HepG2 (cell line): ENCODE measurements at regions not wholly inside any gene's neighbourhood (a gene's known extent, or its start where the extent isn't known, plus 50 kb on each side); places are given as distances from the start of the nearest gene placed in this dataset.

ENCODE experiments used
- ATAC-seq: fragments of 200-7000 bp; cut with Tn5 transposase; 3 replicates; pipeline ENCODE4 v1.9.1; 2020; ENCODE audit warnings: mild to moderate bottlenecking, moderate library complexity
- BruUV-seq: library from RNA; stranded (reverse); fragments of 400-500 nt; replicated peaks from 2 replicates; lab custom pipeline; 2021; lab: Mats Ljungman, UMichigan
- CTCF ChIA-PET: fragments of 300-600 bp; formaldehyde crosslinking; extraction: SDS; loops from one replicate; lab custom pipeline; 2021; ENCODE audit warnings: low total read pairs, inconsistent platforms, low intra/inter-chr PET ratio; lab: Yijun Ruan, JAX
- POLR2A ChIA-PET: fragments of 350-600 bp; sonication (Branson Sonifier 250); formaldehyde crosslinking; loops from one replicate; lab custom pipeline; 2020; ENCODE audit warnings: antibody characterized with exemption, inconsistent platforms; lab: Yijun Ruan, JAX
- DNase-seq: peaks from one replicate; pipeline ENCODE4 v3.0.0-alpha.2; 2015; ENCODE audit warnings: low spot score
- FAIRE-seq: peaks from 3 replicates; lab custom pipeline; 2011; peaks lifted over from hg19 to GRCh38; lab: Jason Lieb, UNC
- H2AFZ ChIP-seq: one replicate; pipeline ENCODE4 v1.6.1; 2011; ENCODE audit warnings: low read length, inconsistent platforms
- H3K27ac ChIP-seq: fragments of 300-600 bp; 3 replicates; pipeline ENCODE4 v1.8.0; 2011; ENCODE audit warnings: mixed run types, mild to moderate bottlenecking, mixed read lengths, low read length, inconsistent platforms; ENCODE audit not compliant: insufficient read depth; ENCODE audit errors: extremely low read length
- H3K27me3 ChIP-seq, 2 experiments: fragments of 200-600 bp in 1 of 2; 2 replicates in 1 of 2; 3 replicates in 1 of 2; pipeline versions ENCODE4 v1.6.0 to v1.8.0; 2011; ENCODE audit warnings: low read length in 2 of 2, mild to moderate bottlenecking in 2 of 2, moderate library complexity in 2 of 2, inconsistent platforms in 1 of 2; ENCODE audit not compliant: insufficient read depth in 2 of 2, control insufficient read depth in 1 of 2
- H3K36me3 ChIP-seq, 2 experiments: fragments of 200-600 bp in 1 of 2; replicated peaks in 1 of 2; 2 replicates in 1 of 2; 3 replicates in 1 of 2; pipeline versions ENCODE4 v1.5.1 to v1.8.0; 2011; ENCODE audit warnings: low read length in 2 of 2, inconsistent platforms in 1 of 2; ENCODE audit not compliant: insufficient read depth in 2 of 2, control insufficient read depth in 1 of 2
- H3K4me1 ChIP-seq: 2 replicates; pipeline ENCODE4 v1.5.1; 2012; ENCODE audit warnings: low read length, inconsistent platforms; ENCODE audit not compliant: insufficient read depth
- H3K4me2 ChIP-seq: 2 replicates; pipeline ENCODE4 v1.6.0; 2011; ENCODE audit warnings: low read depth, low read length, inconsistent platforms
- H3K4me3 ChIP-seq, 3 experiments: fragments of 200-600 bp in 1 of 3; sonication (generic), shearing (Covaris generic) in 1 of 3; replicated peaks in 1 of 3; 2 replicates each; pipeline ENCODE4 v1.5.1; 2011 to 2016; ENCODE audit warnings: low read length in 3 of 3, inconsistent platforms in 2 of 3, low read depth in 2 of 3, mild to moderate bottlenecking in 2 of 3, control low read depth in 1 of 3, mixed read lengths in 1 of 3; ENCODE audit not compliant: insufficient read depth in 1 of 3
- H3K79me2 ChIP-seq: one replicate; pipeline ENCODE4 v1.6.1; 2011; ENCODE audit warnings: low read length, inconsistent platforms; ENCODE audit not compliant: insufficient read depth
- H3K9ac ChIP-seq: 2 replicates; pipeline ENCODE4 v1.6.0; 2011; ENCODE audit warnings: mild to moderate bottlenecking, low read depth, low read length, inconsistent platforms; ENCODE audit not compliant: insufficient read depth
- H3K9me3 ChIP-seq: 2 replicates; pipeline ENCODE4 v1.5.1; 2012; ENCODE audit warnings: mild to moderate bottlenecking, low read length
- H4K20me1 ChIP-seq: 2 replicates; pipeline ENCODE4 v1.6.0; 2011; ENCODE audit warnings: inconsistent platforms, mild to moderate bottlenecking, low read length, moderate library complexity; ENCODE audit not compliant: insufficient read depth
- EEA1 ChIP-seq: sonication (generic); formaldehyde crosslinking; IDR thresholded peaks from 2 replicates; pipeline ENCODE4 v1.5.1; 2020; ENCODE audit warnings: mild to moderate bottlenecking, missing genetic modification reagents, borderline replicate concordance
- FOXM1 ChIP-seq: sonication (generic); formaldehyde crosslinking; IDR thresholded peaks from 2 replicates; pipeline ENCODE4 v1.5.0; 2020; ENCODE audit warnings: missing genetic modification reagents
- HMG20A ChIP-seq: IDR thresholded peaks from 2 replicates; pipeline ENCODE4 v1.6.1; 2016; ENCODE audit warnings: borderline replicate concordance
- JARID2 ChIP-seq: sonication (generic); formaldehyde crosslinking; IDR thresholded peaks from 2 replicates; pipeline ENCODE4 v1.8.1; 2023; ENCODE audit warnings: missing genetic modification reagents, inconsistent platforms; ENCODE audit not compliant: insufficient replicate concordance
- JUND ChIP-seq: sonication (generic); formaldehyde crosslinking; IDR thresholded peaks from 2 replicates; pipeline ENCODE4 v1.8.0; 2022; ENCODE audit warnings: mild to moderate bottlenecking, missing genetic modification reagents
- KMT2A ChIP-seq: sonication (generic); formaldehyde crosslinking; IDR thresholded peaks from 2 replicates; pipeline ENCODE4 v1.4.0; 2020; ENCODE audit warnings: missing genetic modification reagents
- MAFF ChIP-seq: IDR thresholded peaks from 2 replicates; pipeline ENCODE4 v1.6.1; 2011; ENCODE audit warnings: low read depth, low read length, improper control_type of control experiment
- MED1 ChIP-seq: sonication (generic); formaldehyde crosslinking; IDR thresholded peaks from 2 replicates; pipeline ENCODE4 v1.4.0; 2020; ENCODE audit warnings: missing genetic modification reagents
- POLR2G ChIP-seq: fragments of 200-400 bp; formaldehyde crosslinking; IDR thresholded peaks from 2 replicates; pipeline ENCODE4 v1.6.1; 2018; ENCODE audit warnings: mild to moderate bottlenecking, low read depth, low read length, moderate library complexity
- ZC3H4 ChIP-seq: sonication (generic); formaldehyde crosslinking; IDR thresholded peaks from 2 replicates; pipeline ENCODE4 v1.4.0; 2020; ENCODE audit warnings: missing genetic modification reagents, borderline replicate concordance
- ZNF549 ChIP-seq: sonication (generic); formaldehyde crosslinking; IDR thresholded peaks from 2 replicates; pipeline ENCODE4 v1.5.0; 2020; ENCODE audit warnings: missing genetic modification reagents
- ZNF878 ChIP-seq: sonication (generic); formaldehyde crosslinking; IDR thresholded peaks from 2 replicates; pipeline ENCODE4 v1.8.1; 2023; ENCODE audit warnings: mild to moderate bottlenecking, missing genetic modification reagents, moderate library complexity
- WGBS: methylation state at CpG from one replicate; pipeline ENCODE4 v1.1.6; 2017; ENCODE audit warnings: low lambda C conversion rate; 5-methylcytosine and 5-hydroxymethylcytosine counted together
- in situ Hi-C: cut with HindIII; loops from 2 replicates; pipeline ENCODE4 v1.10.0; 2017; ENCODE audit warnings: low pct_unique_long_range_greater_than_20kb; ENCODE audit not compliant: extremely low pct_ligation_motif_present
- intact Hi-C: fragments of 100-400 bp; cut with micrococcal nuclease; formaldehyde crosslinking; loops from one replicate; pipeline ENCODE4 v1.10.0; 2022; ENCODE audit not compliant: unreplicated experiment
- TF ChIP-seq, protein P1 (sequence below): sonication (generic); formaldehyde crosslinking; IDR thresholded peaks from 2 replicates; pipeline ENCODE4 v1.4.0; 2020; ENCODE audit warnings: missing genetic modification reagents
- TF ChIP-seq, protein P2 (sequence below): sonication (generic); formaldehyde crosslinking; IDR thresholded peaks from 2 replicates; pipeline ENCODE4 v1.8.0; 2022; ENCODE audit warnings: mild to moderate bottlenecking, missing genetic modification reagents, moderate library complexity
- TF ChIP-seq, protein P3 (sequence below): sonication (generic); formaldehyde crosslinking; conservative IDR thresholded peaks from 2 replicates; pipeline ENCODE4 v1.4.0; 2020; ENCODE audit warnings: missing genetic modification reagents

DNA sequence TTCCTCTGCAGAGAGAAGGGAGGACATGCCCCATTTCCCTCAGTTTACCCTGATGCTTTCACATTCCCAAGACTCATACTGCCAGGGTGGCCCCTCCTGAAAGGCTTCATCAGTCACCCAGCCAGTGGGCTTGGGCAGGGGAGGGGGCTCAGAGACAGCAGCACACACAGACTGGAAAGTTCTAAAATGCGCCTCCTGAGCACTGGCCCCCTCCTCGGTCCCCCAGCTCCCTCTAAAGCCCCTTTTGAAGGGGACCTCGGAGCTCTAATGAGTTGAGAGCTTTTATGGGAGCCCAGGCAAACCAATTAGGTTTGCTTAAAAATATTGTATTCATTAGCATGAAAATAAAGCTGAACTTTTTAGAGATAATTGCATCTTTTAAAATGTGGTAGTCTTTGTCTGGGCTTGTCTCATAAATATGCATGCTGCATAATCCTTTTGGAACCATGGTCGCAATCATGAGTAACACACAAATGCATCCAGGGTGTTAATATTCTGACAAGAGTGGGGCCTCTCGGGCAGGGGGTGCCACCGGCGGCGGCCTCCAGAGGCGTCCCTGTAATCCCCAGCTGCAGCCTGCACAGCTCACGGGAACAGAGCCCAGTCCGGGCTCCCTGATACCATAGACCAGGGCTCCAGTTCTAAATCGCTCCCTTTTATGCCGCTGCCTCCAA lies 78.5 kb downstream of the RPLP1 start:
- BruUV-seq = no TSS peak
- TF ChIP-seq, protein P1, sequence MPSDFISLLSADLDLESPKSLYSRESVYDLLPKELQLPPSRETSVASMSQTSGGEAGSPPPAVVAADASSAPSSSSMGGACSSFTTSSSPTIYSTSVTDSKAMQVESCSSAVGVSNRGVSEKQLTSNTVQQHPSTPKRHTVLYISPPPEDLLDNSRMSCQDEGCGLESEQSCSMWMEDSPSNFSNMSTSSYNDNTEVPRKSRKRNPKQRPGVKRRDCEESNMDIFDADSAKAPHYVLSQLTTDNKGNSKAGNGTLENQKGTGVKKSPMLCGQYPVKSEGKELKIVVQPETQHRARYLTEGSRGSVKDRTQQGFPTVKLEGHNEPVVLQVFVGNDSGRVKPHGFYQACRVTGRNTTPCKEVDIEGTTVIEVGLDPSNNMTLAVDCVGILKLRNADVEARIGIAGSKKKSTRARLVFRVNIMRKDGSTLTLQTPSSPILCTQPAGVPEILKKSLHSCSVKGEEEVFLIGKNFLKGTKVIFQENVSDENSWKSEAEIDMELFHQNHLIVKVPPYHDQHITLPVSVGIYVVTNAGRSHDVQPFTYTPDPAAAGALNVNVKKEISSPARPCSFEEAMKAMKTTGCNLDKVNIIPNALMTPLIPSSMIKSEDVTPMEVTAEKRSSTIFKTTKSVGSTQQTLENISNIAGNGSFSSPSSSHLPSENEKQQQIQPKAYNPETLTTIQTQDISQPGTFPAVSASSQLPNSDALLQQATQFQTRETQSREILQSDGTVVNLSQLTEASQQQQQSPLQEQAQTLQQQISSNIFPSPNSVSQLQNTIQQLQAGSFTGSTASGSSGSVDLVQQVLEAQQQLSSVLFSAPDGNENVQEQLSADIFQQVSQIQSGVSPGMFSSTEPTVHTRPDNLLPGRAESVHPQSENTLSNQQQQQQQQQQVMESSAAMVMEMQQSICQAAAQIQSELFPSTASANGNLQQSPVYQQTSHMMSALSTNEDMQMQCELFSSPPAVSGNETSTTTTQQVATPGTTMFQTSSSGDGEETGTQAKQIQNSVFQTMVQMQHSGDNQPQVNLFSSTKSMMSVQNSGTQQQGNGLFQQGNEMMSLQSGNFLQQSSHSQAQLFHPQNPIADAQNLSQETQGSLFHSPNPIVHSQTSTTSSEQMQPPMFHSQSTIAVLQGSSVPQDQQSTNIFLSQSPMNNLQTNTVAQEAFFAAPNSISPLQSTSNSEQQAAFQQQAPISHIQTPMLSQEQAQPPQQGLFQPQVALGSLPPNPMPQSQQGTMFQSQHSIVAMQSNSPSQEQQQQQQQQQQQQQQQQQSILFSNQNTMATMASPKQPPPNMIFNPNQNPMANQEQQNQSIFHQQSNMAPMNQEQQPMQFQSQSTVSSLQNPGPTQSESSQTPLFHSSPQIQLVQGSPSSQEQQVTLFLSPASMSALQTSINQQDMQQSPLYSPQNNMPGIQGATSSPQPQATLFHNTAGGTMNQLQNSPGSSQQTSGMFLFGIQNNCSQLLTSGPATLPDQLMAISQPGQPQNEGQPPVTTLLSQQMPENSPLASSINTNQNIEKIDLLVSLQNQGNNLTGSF (CRISPR knock-in tag) = no peak
- TF ChIP-seq MAFF (no peak), JUND (no peak), HMG20A (CRISPR knock-in tag) (no peak), ZC3H4 (CRISPR knock-in tag) (no peak), ZNF549 (CRISPR knock-in tag) (no peak), ZNF878 (CRISPR knock-in tag) (no peak), MED1 (CRISPR knock-in tag) (no peak), KMT2A (CRISPR knock-in tag) (no peak), POLR2G (no peak), JARID2 (no peak), FOXM1 (CRISPR knock-in tag) (no peak), EEA1 (CRISPR knock-in tag) (no peak)
- TF ChIP-seq, protein P2, sequence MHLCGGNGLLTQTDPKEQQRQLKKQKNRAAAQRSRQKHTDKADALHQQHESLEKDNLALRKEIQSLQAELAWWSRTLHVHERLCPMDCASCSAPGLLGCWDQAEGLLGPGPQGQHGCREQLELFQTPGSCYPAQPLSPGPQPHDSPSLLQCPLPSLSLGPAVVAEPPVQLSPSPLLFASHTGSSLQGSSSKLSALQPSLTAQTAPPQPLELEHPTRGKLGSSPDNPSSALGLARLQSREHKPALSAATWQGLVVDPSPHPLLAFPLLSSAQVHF (CRISPR knock-in tag) = no peak
- TF ChIP-seq, protein P3, sequence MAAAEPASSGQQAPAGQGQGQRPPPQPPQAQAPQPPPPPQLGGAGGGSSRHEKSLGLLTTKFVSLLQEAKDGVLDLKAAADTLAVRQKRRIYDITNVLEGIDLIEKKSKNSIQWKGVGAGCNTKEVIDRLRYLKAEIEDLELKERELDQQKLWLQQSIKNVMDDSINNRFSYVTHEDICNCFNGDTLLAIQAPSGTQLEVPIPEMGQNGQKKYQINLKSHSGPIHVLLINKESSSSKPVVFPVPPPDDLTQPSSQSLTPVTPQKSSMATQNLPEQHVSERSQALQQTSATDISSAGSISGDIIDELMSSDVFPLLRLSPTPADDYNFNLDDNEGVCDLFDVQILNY = no peak
- TF ChIP-seq, all 625 proteins: peak for 0
- H3K4me1 ChIP-seq = no peaks in the 10 kb centered on the region
- H3K9me3 ChIP-seq = no peaks in the 10 kb centered on the region
- no peak overlapping the region for H2AFZ ChIP-seq
- H3K4me2 ChIP-seq = no peak overlapping the region
- in situ Hi-C loops = no loop called here
- no peaks in the 10 kb centered on the region for H3K36me3 ChIP-seq
- H3K27ac ChIP-seq = no peak overlapping the region
- no peak overlapping the region for H3K9ac ChIP-seq
- H3K79me2 ChIP-seq = no peaks in the 10 kb centered on the region
- H4K20me1 ChIP-seq = peaks cover 12% of the 10 kb centered on the region; the same call in 1 of the 2 replicates
- POLR2A ChIA-PET = no interaction called here
- peaks cover 10 to 84% of the 10 kb centered on the region in 2 experiments for H3K27me3 ChIP-seq
- DNase-seq (no peak), ATAC-seq (no peak), FAIRE-seq (no peak)
- WGBS = 5% methylated on average over 4 of the region's 13 CpGs
- CTCF ChIA-PET = no interaction called here
- intact Hi-C loops = no loop called here
- H3K4me3 ChIP-seq = no peak overlapping the region
